ENCODE measurements at regions not wholly inside any gene's neighbourhood (a gene's known extent, or its start where the extent isn't known, plus 50 kb on each side); places are given as distances from the start of the nearest gene placed in this dataset.

GRCh38 chr7:16063716-16064675, 357.3 kb downstream of the CRPPA start:
- TF ChIP-seq CTCF (IDR thresholded peaks at IDR 0.05; ENCODE audit: insufficient read depth, low read depth, low read length, missing control alignments): no peak
- no peak overlapping the region for H3K4me3 ChIP-seq (ENCODE audit: low read length)
- no peak for DNase-seq (ENCODE audit: low read depth)

- DNase-seq (ENCODE audit: low read depth): no peak
- H3K4me3 ChIP-seq (ENCODE audit: low read length): no peak overlapping the region
- TF ChIP-seq CTCF (IDR thresholded peaks at IDR 0.05; ENCODE audit: insufficient read depth, low read depth, low read length, missing control alignments): no peak
Measured at GRCh38 chr7:16063221-16063620, 358.1 kb downstream of the CRPPA start.

GRCh38 chr7:16062269-16062668, 359.1 kb downstream of the CRPPA start:
- no peak for DNase-seq (ENCODE audit: low read depth)
- no peak overlapping the region for H3K4me3 ChIP-seq (ENCODE audit: low read length)

GRCh38 chr7:16061630-16062029, 359.7 kb downstream of the CRPPA start:
- no peak for TF ChIP-seq CTCF (IDR thresholded peaks at IDR 0.05; ENCODE audit: insufficient read depth, low read depth, low read length, missing control alignments)
- DNase-seq (ENCODE audit: low read depth): no peak

More at GRCh38 chr7:16062269-16062668, 359.1 kb downstream of the CRPPA start:
- no peak for TF ChIP-seq CTCF (IDR thresholded peaks at IDR 0.05; ENCODE audit: insufficient read depth, low read depth, low read length, missing control alignments)

GRCh38 chr7:16061011-16061410, 360.3 kb downstream of the CRPPA start:
- TF ChIP-seq CTCF (IDR thresholded peaks at IDR 0.05; ENCODE audit: insufficient read depth, low read depth, low read length, missing control alignments): no peak
- no peak for DNase-seq (ENCODE audit: low read depth)
- H3K4me3 ChIP-seq (ENCODE audit: low read length): no peak overlapping the region

More at GRCh38 chr7:16061630-16062029, 359.7 kb downstream of the CRPPA start:
- H3K4me3 ChIP-seq (ENCODE audit: low read length): no peak overlapping the region

- H3K4me3 ChIP-seq (ENCODE audit: low read length): no peak overlapping the region
- TF ChIP-seq CTCF (IDR thresholded peaks at IDR 0.05; ENCODE audit: insufficient read depth, low read depth, low read length, missing control alignments): no peak
- no peak for DNase-seq (ENCODE audit: low read depth)
Measured at GRCh38 chr7:16060502-16060901, 360.8 kb downstream of the CRPPA start.
